Hepatocyte (in vitro differentiated cells): ENCODE measurements at regions not wholly inside any gene's neighbourhood (a gene's known extent, or its start where the extent isn't known, plus 50 kb on each side); places are given as distances from the start of the nearest gene placed in this dataset.
"Not testable (repeated sequence)": the region's sequence is repeated elsewhere in the genome, so short reads cannot be mapped to it uniquely, and the experiment has no call there.

ENCODE experiments used
- DNase-seq: peaks from one replicate; pipeline ENCODE4 v3.0.0-alpha.2; 2016; ENCODE audit warnings: low spot score
- H2AFZ ChIP-seq: fragments of 200-600 bp; sonication (generic); 2 replicates; pipeline ENCODE4 v1.6.0; 2016; ENCODE audit warnings: antibody characterized with exemption, mild to moderate bottlenecking
- H3K27ac ChIP-seq: fragments of 200-600 bp; sonication (generic); 2 replicates; pipeline ENCODE4 v1.5.1; 2016; ENCODE audit warnings: mild to moderate bottlenecking
- H3K27me3 ChIP-seq: fragments of 200-600 bp; sonication (generic); 2 replicates; pipeline ENCODE4 v1.6.1; 2016
- H3K36me3 ChIP-seq: fragments of 200-600 bp; sonication (generic); replicated peaks from 2 replicates; pipeline ENCODE4 v1.5.1; 2016; ENCODE audit warnings: low read depth; ENCODE audit not compliant: insufficient read depth
- H3K4me1 ChIP-seq: fragments of 200-600 bp; sonication (generic); 2 replicates; pipeline ENCODE4 v1.5.1; 2016; ENCODE audit warnings: mild to moderate bottlenecking, moderate library complexity; ENCODE audit not compliant: insufficient read depth
- H3K4me2 ChIP-seq: fragments of 200-600 bp; sonication (generic); 2 replicates; pipeline ENCODE4 v1.6.0; 2016
- H3K4me3 ChIP-seq: fragments of 200-600 bp; sonication (generic); 2 replicates; pipeline ENCODE4 v1.5.1; 2016; ENCODE audit warnings: mild to moderate bottlenecking
- H3K79me2 ChIP-seq: fragments of 200-600 bp; sonication (generic); 2 replicates; pipeline ENCODE4 v1.6.0; 2017; ENCODE audit warnings: mild to moderate bottlenecking
- H3K9me2 ChIP-seq: fragments of 200-600 bp; sonication (generic); replicated peaks from 2 replicates; pipeline ENCODE4 v1.6.0; 2017; ENCODE audit warnings: mild to moderate bottlenecking; ENCODE audit not compliant: insufficient read depth
- H3K9me3 ChIP-seq: fragments of 200-600 bp; sonication (generic); 2 replicates; pipeline ENCODE4 v1.5.1; 2016; ENCODE audit warnings: low read depth, mild to moderate bottlenecking
- H4K20me1 ChIP-seq: fragments of 200-600 bp; sonication (generic); 2 replicates; pipeline ENCODE4 v1.6.0; 2016; ENCODE audit warnings: mild to moderate bottlenecking; ENCODE audit not compliant: insufficient read depth, poor library complexity, severe bottlenecking
- CTCF ChIP-seq: fragments of 200-600 bp; sonication (generic); IDR thresholded peaks from 2 replicates; pipeline ENCODE4 v1.5.1; 2016; ENCODE audit warnings: antibody characterized with exemption, mild to moderate bottlenecking; ENCODE audit not compliant: poor library complexity
- EZH2 ChIP-seq: fragments of 200-600 bp; sonication (generic); IDR thresholded peaks from 2 replicates; pipeline ENCODE4 v1.6.1; 2016; ENCODE audit warnings: antibody characterized with exemption, mild to moderate bottlenecking, borderline replicate concordance
- EZH2phosphoT487 ChIP-seq: fragments of 200-600 bp; sonication (generic); IDR thresholded peaks from one replicate; pipeline ENCODE4 v1.6.1; 2018; ENCODE audit warnings: antibody characterized with exemption, mild to moderate bottlenecking, low read depth, moderate library complexity; ENCODE audit not compliant: unreplicated experiment, severe bottlenecking
- WGBS: methylation state at CpG from one replicate; pipeline ENCODE4 v1.1.6; 2016; ENCODE audit warnings: low lambda C conversion rate; ENCODE audit errors: missing lambda C conversion rate; 5-methylcytosine and 5-hydroxymethylcytosine counted together

GRCh38 chr6:37089783-37090182, 80.2 kb upstream of the PIM1 start:
- Histone ChIP-seq H3K79me2 (no peaks in the 10 kb centered on the region), H3K27ac (no peak overlapping the region), H2AFZ (no peak overlapping the region), H3K4me1 (peaks cover 8% of the 10 kb centered on the region), H3K36me3 (no peaks in the 10 kb centered on the region), H3K9me2 (no peaks in the 10 kb centered on the region), H4K20me1 (no peaks in the 10 kb centered on the region), H3K27me3 (no peaks in the 10 kb centered on the region), H3K4me2 (no peak overlapping the region), H3K4me3 (no peak overlapping the region), H3K9me3 (no peaks in the 10 kb centered on the region)
- 89% methylated on average over 3 of the region's 3 CpGs for WGBS
- no peak for DNase-seq
- TF ChIP-seq EZH2phosphoT487 (no peak), CTCF (no peak), EZH2 (no peak)

- H3K4me1 ChIP-seq, H3K36me3 ChIP-seq, H2AFZ ChIP-seq, H3K9me3 ChIP-seq, H3K27ac ChIP-seq, H3K27me3 ChIP-seq, H3K79me2 ChIP-seq, H3K4me2 ChIP-seq, H3K4me3 ChIP-seq, H4K20me1 ChIP-seq, H3K9me2 ChIP-seq, DNase-seq: not testable (repeated sequence)
- WGBS, result 97% methylated on average over 13 of the region's 13 CpGs
Observed at GRCh38 chr6:37091104-37091503, 78.8 kb upstream of the PIM1 start.

- not testable (repeated sequence) for DNase-seq, H3K9me3 ChIP-seq, H3K4me1 ChIP-seq, H3K27me3 ChIP-seq, H3K4me2 ChIP-seq, H2AFZ ChIP-seq, H3K4me3 ChIP-seq, H3K36me3 ChIP-seq, H3K79me2 ChIP-seq, H3K27ac ChIP-seq, H3K9me2 ChIP-seq, H4K20me1 ChIP-seq
- 93% methylated on average over 9 of the region's 9 CpGs for WGBS
Observed at GRCh38 chr6:37091586-37091985, 78.4 kb upstream of the PIM1 start.

GRCh38 chr6:37092923-37093727, 76.8 kb upstream of the PIM1 start:
- H3K27me3 ChIP-seq, result no peaks in the 10 kb centered on the region
- no peaks in the 10 kb centered on the region for H3K36me3 ChIP-seq
- H3K4me2 ChIP-seq, result no peak overlapping the region
- no peak overlapping the region for H2AFZ ChIP-seq
- no peaks in the 10 kb centered on the region for H4K20me1 ChIP-seq
- peaks cover 8% of the 10 kb centered on the region for H3K4me1 ChIP-seq
- WGBS, result 83% methylated on average over 14 of the region's 14 CpGs
- no peak overlapping the region for H3K27ac ChIP-seq
- H3K79me2 ChIP-seq, result no peaks in the 10 kb centered on the region
- no peak for DNase-seq
- no peak overlapping the region for H3K4me3 ChIP-seq
- TF ChIP-seq EZH2, result no peak
- TF ChIP-seq EZH2phosphoT487, result no peak
- TF ChIP-seq CTCF, result no peak
- no peaks in the 10 kb centered on the region for H3K9me3 ChIP-seq
- H3K9me2 ChIP-seq, result no peaks in the 10 kb centered on the region
